ENCODE measurements at regions not wholly inside any gene's neighbourhood (a gene's known extent, or its start where the extent isn't known, plus 50 kb on each side); places are given as distances from the start of the nearest gene placed in this dataset.

DNA sequence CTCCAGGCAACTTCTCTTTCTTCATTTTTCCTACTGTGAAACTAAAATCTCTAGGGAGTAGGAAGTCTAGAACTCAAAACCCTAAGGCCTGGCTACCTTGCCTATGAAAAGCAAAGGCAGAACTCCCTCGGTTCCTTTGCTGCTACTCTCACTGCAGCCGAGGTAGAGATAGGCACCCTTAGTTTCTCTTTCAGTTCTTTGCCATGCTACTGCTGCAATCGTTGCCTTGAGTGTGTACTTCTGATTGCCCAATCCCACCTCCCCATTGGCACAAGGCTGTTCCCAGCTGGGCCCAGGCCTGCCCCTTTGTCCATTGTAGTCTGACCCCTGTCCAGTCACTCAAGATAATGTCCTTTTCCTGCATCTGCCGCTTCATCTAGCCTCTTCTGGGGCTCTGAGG, 92.3 kb upstream of the MRPS22 start:
- TF ChIP-seq, protein P1, sequence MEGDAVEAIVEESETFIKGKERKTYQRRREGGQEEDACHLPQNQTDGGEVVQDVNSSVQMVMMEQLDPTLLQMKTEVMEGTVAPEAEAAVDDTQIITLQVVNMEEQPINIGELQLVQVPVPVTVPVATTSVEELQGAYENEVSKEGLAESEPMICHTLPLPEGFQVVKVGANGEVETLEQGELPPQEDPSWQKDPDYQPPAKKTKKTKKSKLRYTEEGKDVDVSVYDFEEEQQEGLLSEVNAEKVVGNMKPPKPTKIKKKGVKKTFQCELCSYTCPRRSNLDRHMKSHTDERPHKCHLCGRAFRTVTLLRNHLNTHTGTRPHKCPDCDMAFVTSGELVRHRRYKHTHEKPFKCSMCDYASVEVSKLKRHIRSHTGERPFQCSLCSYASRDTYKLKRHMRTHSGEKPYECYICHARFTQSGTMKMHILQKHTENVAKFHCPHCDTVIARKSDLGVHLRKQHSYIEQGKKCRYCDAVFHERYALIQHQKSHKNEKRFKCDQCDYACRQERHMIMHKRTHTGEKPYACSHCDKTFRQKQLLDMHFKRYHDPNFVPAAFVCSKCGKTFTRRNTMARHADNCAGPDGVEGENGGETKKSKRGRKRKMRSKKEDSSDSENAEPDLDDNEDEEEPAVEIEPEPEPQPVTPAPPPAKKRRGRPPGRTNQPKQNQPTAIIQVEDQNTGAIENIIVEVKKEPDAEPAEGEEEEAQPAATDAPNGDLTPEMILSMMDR (conservative IDR thresholded peaks at IDR 0.05) = no peak
- no peak for TF ChIP-seq EZH2 (IDR thresholded peaks at IDR 0.05; ENCODE audit: low read depth)

Data from PC-9 (cell line).